NT2/D1 (cell line): ENCODE measurements at regions not wholly inside any gene's neighbourhood (a gene's known extent, or its start where the extent isn't known, plus 50 kb on each side); places are given as distances from the start of the nearest gene placed in this dataset.

Experiments used
- DNase-seq: peaks from one replicate; pipeline ENCODE4 v3.0.0-alpha.2; 2011; ENCODE audit warnings: low read depth, low spot score
- H3K27me3 ChIP-seq: 2 replicates; pipeline ENCODE4 v1.6.0; 2011; ENCODE audit warnings: mild to moderate bottlenecking; ENCODE audit not compliant: insufficient read length, insufficient read depth
- H3K36me3 ChIP-seq: 2 replicates; pipeline ENCODE4 v1.6.1; 2011; ENCODE audit warnings: mild to moderate bottlenecking, low read length, mixed read lengths; ENCODE audit not compliant: insufficient read depth, insufficient read length
- H3K4me1 ChIP-seq: 2 replicates; pipeline ENCODE4 v1.5.1; 2011; ENCODE audit not compliant: insufficient read depth, insufficient read length
- H3K4me3 ChIP-seq: 2 replicates; pipeline ENCODE4 v1.5.1; 2011; ENCODE audit warnings: low read depth; ENCODE audit not compliant: insufficient read length
- H3K9ac ChIP-seq: 2 replicates; pipeline ENCODE4 v1.6.0; 2011; ENCODE audit warnings: low read depth; ENCODE audit not compliant: insufficient read length
- H3K9me3 ChIP-seq: 2 replicates; pipeline ENCODE4 v1.5.1; 2011; ENCODE audit warnings: mild to moderate bottlenecking, low read length; ENCODE audit not compliant: insufficient read depth
- SUZ12 ChIP-seq: IDR thresholded peaks from 2 replicates; pipeline ENCODE4 v1.6.1; 2011; ENCODE audit not compliant: insufficient read length, insufficient read depth; ENCODE audit errors: extremely low read depth
- YY1 ChIP-seq: IDR thresholded peaks from 2 replicates; pipeline ENCODE4 v1.6.1; 2011; ENCODE audit not compliant: insufficient read length, insufficient read depth
- ZNF274 ChIP-seq: IDR thresholded peaks from 2 replicates; pipeline ENCODE4 v1.6.1; 2011; ENCODE audit warnings: mild to moderate bottlenecking, low read depth, low read length

- TF ChIP-seq ZNF274 = no peak
- no peak for TF ChIP-seq SUZ12
- TF ChIP-seq YY1 = no peak
- Histone ChIP-seq H3K27me3 (no peaks in the 10 kb centered on the region), H3K9ac (no peak overlapping the region), H3K36me3 (no peaks in the 10 kb centered on the region), H3K4me3 (no peak overlapping the region), H3K9me3 (no peaks in the 10 kb centered on the region), H3K4me1 (peaks cover 7% of the 10 kb centered on the region)
- no peak for DNase-seq
Measured at GRCh38 chr6:1240766-1241318, 71.1 kb upstream of the FOXQ1 start.

GRCh38 chr6:1239805-1240204 is 72.1 kb upstream of the FOXQ1 start:
- TF ChIP-seq SUZ12 = no peak
- TF ChIP-seq YY1 = no peak
- TF ChIP-seq ZNF274 = no peak

GRCh38 chr6:1238040-1238439 is 73.9 kb upstream of the FOXQ1 start:
- H3K4me3 ChIP-seq = no peak overlapping the region
- H3K4me1 ChIP-seq = peaks cover 7% of the 10 kb centered on the region
- no peaks in the 10 kb centered on the region for H3K36me3 ChIP-seq
- DNase-seq = no peak
- H3K27me3 ChIP-seq = no peaks in the 10 kb centered on the region
- no peaks in the 10 kb centered on the region for H3K9me3 ChIP-seq
- no peak overlapping the region for H3K9ac ChIP-seq
- no peak for TF ChIP-seq YY1
- TF ChIP-seq ZNF274 = no peak
- no peak for TF ChIP-seq SUZ12

More at GRCh38 chr6:1239805-1240204, 72.1 kb upstream of the FOXQ1 start:
- H3K4me1 ChIP-seq = peaks cover 7% of the 10 kb centered on the region
- no peaks in the 10 kb centered on the region for H3K9me3 ChIP-seq
- no peaks in the 10 kb centered on the region for H3K27me3 ChIP-seq
- no peaks in the 10 kb centered on the region for H3K36me3 ChIP-seq
- DNase-seq = no peak
- H3K4me3 ChIP-seq = no peak overlapping the region
- H3K9ac ChIP-seq = no peak overlapping the region

- no peak for DNase-seq
- Histone ChIP-seq H3K9ac (no peak overlapping the region), H3K36me3 (no peaks in the 10 kb centered on the region), H3K9me3 (no peaks in the 10 kb centered on the region), H3K4me1 (peaks cover 4% of the 10 kb centered on the region), H3K27me3 (no peaks in the 10 kb centered on the region), H3K4me3 (no peak overlapping the region)
- TF ChIP-seq ZNF274 (no peak), SUZ12 (no peak), YY1 (no peak)
Measured at GRCh38 chr6:1237636-1238035, 74.3 kb upstream of the FOXQ1 start.

GRCh38 chr6:1235825-1236224 is 76.1 kb upstream of the FOXQ1 start:
- H3K27me3 ChIP-seq = no peaks in the 10 kb centered on the region
- H3K9me3 ChIP-seq = no peaks in the 10 kb centered on the region
- TF ChIP-seq SUZ12 = no peak
- no peak for TF ChIP-seq YY1
- no peak for TF ChIP-seq ZNF274
- no peak for DNase-seq
- no peak overlapping the region for H3K9ac ChIP-seq
- H3K4me3 ChIP-seq = no peak overlapping the region
- no peaks in the 10 kb centered on the region for H3K4me1 ChIP-seq
- no peaks in the 10 kb centered on the region for H3K36me3 ChIP-seq

GRCh38 chr6:1233924-1234323 is 78.0 kb upstream of the FOXQ1 start:
- Histone ChIP-seq H3K27me3 (no peaks in the 10 kb centered on the region), H3K9me3 (no peaks in the 10 kb centered on the region), H3K4me1 (no peaks in the 10 kb centered on the region), H3K9ac (no peak overlapping the region), H3K36me3 (no peaks in the 10 kb centered on the region), H3K4me3 (no peak overlapping the region)
- no peak for DNase-seq
- no peak for TF ChIP-seq YY1
- TF ChIP-seq ZNF274 = no peak
- TF ChIP-seq SUZ12 = no peak

- no peaks in the 10 kb centered on the region for H3K36me3 ChIP-seq
- H3K9ac ChIP-seq = no peak overlapping the region
- no peak for DNase-seq
- H3K4me3 ChIP-seq = no peak overlapping the region
- H3K4me1 ChIP-seq = no peaks in the 10 kb centered on the region
- no peaks in the 10 kb centered on the region for H3K27me3 ChIP-seq
- no peaks in the 10 kb centered on the region for H3K9me3 ChIP-seq
- no peak for TF ChIP-seq ZNF274
- no peak for TF ChIP-seq SUZ12
- no peak for TF ChIP-seq YY1
Measured at GRCh38 chr6:1232578-1232977, 79.3 kb upstream of the FOXQ1 start.

GRCh38 chr6:1231941-1232340 is 80.0 kb upstream of the FOXQ1 start:
- H3K36me3 ChIP-seq = no peaks in the 10 kb centered on the region
- H3K27me3 ChIP-seq = no peaks in the 10 kb centered on the region
- H3K9ac ChIP-seq = no peak overlapping the region
- H3K9me3 ChIP-seq = no peaks in the 10 kb centered on the region
- H3K4me3 ChIP-seq = no peak overlapping the region
- no peak for DNase-seq
- H3K4me1 ChIP-seq = no peaks in the 10 kb centered on the region
- no peak for TF ChIP-seq YY1
- no peak for TF ChIP-seq ZNF274
- no peak for TF ChIP-seq SUZ12
